ENCODE measurements at regions not wholly inside any gene's neighbourhood (a gene's known extent, or its start where the extent isn't known, plus 50 kb on each side); places are given as distances from the start of the nearest gene placed in this dataset.
"Not testable (repeated sequence)": the region's sequence is repeated elsewhere in the genome, so short reads cannot be mapped to it uniquely, and the experiment has no call there.

DNA sequence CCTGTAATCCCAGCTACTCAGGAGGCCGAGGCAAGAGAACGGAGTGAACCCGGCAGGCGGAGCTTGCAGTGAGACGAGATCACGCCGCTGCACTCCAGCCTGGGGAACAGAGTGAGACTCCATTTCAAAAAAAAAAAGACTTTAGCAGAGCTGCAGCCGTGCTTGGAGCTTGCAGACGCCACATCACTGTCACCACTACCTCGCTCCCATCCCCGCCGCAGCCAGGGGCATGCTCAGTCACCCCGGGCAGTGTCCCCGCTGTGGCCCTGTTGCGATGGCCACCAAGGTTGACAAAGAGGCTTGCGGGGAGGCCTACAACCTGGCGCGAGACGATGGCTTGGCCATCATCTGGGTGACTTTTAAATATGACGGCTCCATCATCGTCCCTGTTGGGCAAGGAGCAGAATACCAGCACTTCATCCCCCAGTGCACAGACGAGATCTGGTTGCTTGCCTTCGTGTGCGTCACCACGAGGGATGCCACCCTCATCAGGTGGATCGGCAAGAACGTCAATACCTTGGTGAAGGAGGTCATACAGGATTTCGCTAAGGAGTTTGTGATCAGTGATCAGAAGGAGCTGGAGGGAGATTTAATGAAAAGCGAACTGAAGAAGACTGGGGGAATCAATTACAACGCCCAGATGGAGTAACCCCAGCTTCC lies 118.1 kb downstream of the TNFRSF13B start:
- ATAC-seq: no peak
- POLR2A ChIA-PET: no interaction called here
- Mint-ChIP-seq H3K9me3 (ENCODE audit: low read depth) (no peaks in the 10 kb centered on the region), H3K4me1 (no peaks in the 10 kb centered on the region), H3K27ac (no peak overlapping the region), H3K4me3 (no peak overlapping the region), H3K36me3 (ENCODE audit: low read depth) (no peaks in the 10 kb centered on the region), H3K27me3 (no peaks in the 10 kb centered on the region)
- DNase-seq: no peak
- intact Hi-C loops (cut with DNase I, micrococcal nuclease): no loop called here
- CTCF ChIA-PET: interaction anchor here (0.6 kb wide), 1 partner anchor 347 kb away, joined by 4 read pairs; no protein-coding TSS in a partner anchor

DNA sequence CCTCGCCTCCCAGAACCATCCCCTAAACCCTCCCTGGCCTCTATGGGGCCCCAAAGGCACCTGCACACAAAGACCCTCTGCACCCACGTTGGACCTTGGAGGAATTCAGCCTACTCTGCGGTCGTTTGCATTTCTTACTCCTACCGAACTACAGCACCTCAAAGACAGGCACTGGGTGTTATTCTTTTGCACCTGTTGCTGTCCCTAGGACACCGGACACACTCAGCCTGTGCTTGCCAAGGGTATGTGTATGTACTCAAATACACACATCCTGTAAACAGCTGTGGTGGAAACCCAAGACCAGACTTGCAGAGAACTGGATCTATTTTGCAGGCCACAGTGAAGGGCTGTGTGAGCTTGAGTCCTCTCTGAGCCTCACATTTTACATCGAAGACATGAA lies 122.1 kb downstream of the TNFRSF13B start:
- H3K36me3 Mint-ChIP-seq (ENCODE audit: low read depth); intact Hi-C loops (cut with DNase I, micrococcal nuclease); H3K4me3 Mint-ChIP-seq; H3K9me3 Mint-ChIP-seq (ENCODE audit: low read depth); CTCF ChIA-PET; H3K4me1 Mint-ChIP-seq; H3K27ac Mint-ChIP-seq; ATAC-seq; POLR2A ChIA-PET; H3K27me3 Mint-ChIP-seq; DNase-seq: not testable (repeated sequence)

DNA sequence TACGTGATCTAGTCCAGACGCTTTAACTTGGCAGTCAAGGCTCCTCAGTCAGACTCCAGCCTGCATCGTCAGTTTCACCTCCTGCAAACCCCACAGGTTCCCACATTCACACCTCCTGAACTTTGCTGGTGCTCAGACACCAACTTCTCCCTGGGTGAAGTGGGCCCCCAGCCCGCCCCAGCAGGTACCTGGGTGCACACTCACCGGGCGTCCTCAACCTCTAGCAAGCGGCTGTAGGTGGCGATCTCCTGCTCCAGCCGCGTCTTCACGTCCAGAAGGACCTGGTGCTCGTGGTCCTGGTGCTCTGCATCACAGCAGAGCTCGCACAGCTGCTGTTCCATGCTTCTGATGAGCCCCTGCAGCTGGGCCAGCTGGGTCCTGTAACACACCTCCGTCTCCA lies 122.9 kb downstream of the TNFRSF13B start:
- H3K36me3 Mint-ChIP-seq (ENCODE audit: low read depth); H3K4me3 Mint-ChIP-seq; POLR2A ChIA-PET; ATAC-seq; H3K27ac Mint-ChIP-seq; H3K4me1 Mint-ChIP-seq; intact Hi-C loops (cut with DNase I, micrococcal nuclease); CTCF ChIA-PET; H3K9me3 Mint-ChIP-seq (ENCODE audit: low read depth); DNase-seq; H3K27me3 Mint-ChIP-seq: not testable (repeated sequence)

DNA sequence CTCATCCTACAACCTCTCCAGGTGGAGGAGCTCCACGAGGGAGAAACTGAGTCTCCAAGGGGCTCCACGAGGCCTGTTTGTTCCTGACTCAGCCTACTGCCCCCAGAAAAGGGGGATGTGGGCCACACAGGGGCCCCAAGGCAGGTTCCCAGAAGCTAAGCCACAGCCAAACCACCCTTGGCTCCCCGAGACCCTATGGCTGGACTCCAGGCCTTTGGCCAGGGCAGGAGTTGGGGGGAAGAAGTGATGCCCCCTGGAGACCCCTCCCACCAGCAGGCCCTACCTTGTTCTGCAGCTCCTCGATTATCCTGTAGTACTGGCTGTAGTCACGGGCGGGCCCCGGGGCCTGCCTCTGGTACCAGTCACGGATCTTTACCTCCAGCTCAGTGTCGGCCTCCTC lies 126.8 kb downstream of the TNFRSF13B start:
- H3K27ac Mint-ChIP-seq; H3K4me3 Mint-ChIP-seq; DNase-seq; H3K4me1 Mint-ChIP-seq; CTCF ChIA-PET; H3K36me3 Mint-ChIP-seq (ENCODE audit: low read depth); H3K9me3 Mint-ChIP-seq (ENCODE audit: low read depth); POLR2A ChIA-PET; H3K27me3 Mint-ChIP-seq; ATAC-seq; intact Hi-C loops (cut with DNase I, micrococcal nuclease): not testable (repeated sequence)

DNA sequence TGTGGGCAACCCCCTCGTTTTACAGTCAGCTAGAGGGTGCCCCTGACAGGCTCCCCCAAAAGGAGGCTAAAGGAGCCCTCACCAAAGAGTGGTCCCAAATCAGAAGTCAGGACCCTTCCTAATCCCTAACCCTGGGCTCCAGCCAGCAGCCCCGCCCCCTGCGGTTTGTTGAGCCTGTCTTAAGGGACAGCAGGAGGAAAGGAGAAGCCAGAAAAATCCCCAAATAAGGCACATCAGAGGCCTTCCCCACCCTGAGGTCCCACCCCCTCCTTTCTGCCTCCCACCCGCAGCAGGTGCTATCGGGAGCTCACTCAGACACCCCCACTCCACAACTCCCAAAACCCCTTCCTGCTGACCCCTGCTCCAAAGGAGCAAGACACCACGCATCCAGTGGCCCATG lies 127.2 kb downstream of the TNFRSF13B start:
- DNase-seq; H3K27ac Mint-ChIP-seq; H3K27me3 Mint-ChIP-seq; intact Hi-C loops (cut with DNase I, micrococcal nuclease); ATAC-seq; H3K4me1 Mint-ChIP-seq; H3K4me3 Mint-ChIP-seq; H3K9me3 Mint-ChIP-seq (ENCODE audit: low read depth); H3K36me3 Mint-ChIP-seq (ENCODE audit: low read depth); CTCF ChIA-PET; POLR2A ChIA-PET: not testable (repeated sequence)

DNA sequence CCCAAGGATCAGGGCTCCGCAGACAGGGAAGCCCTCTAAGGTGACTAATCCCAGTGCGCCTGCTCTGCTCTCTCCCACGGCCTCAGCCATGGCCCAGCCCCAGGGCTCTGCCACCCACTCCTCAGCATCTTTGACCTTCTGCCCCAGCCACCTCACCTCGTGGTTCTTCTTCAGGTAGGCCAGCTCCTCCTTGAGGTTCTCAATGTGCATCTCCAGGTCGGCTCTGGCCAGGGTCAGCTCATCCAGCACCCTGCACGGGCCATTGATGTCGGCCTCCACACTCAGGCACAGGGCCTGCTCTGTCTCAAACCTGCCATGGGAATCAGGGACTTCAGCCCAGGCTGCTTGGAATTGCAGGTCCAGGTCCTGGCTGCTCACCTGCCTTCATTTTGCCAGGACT lies 128.4 kb downstream of the TNFRSF13B start:
- POLR2A ChIA-PET; H3K4me3 Mint-ChIP-seq; H3K36me3 Mint-ChIP-seq (ENCODE audit: low read depth); H3K9me3 Mint-ChIP-seq (ENCODE audit: low read depth); H3K4me1 Mint-ChIP-seq; H3K27ac Mint-ChIP-seq; intact Hi-C loops (cut with DNase I, micrococcal nuclease); ATAC-seq; H3K27me3 Mint-ChIP-seq; DNase-seq; CTCF ChIA-PET: not testable (repeated sequence)

DNA sequence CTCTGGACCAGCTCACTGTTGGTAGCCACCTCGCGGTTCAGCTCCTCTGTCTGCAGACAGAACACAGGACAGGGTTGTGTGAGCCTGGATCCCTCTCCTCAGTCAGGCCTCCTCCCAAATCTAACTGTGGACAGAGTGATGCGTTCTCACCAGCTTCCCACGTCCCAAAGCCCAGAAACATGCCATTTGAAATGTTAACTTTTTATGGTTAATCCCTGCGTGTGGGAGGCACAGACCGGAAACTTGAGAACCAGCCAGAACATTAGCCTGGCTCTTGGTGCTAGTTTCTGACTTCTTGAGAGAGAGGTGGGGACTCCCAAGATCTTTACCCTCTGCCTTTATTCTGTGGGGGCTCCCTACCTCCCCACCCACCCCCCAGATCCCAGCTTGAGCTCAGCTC lies 129.6 kb downstream of the TNFRSF13B start:
- H3K27me3 Mint-ChIP-seq; ATAC-seq; H3K9me3 Mint-ChIP-seq (ENCODE audit: low read depth); H3K27ac Mint-ChIP-seq; CTCF ChIA-PET; DNase-seq; H3K4me3 Mint-ChIP-seq; H3K36me3 Mint-ChIP-seq (ENCODE audit: low read depth); intact Hi-C loops (cut with DNase I, micrococcal nuclease); H3K4me1 Mint-ChIP-seq; POLR2A ChIA-PET: not testable (repeated sequence)

DNA sequence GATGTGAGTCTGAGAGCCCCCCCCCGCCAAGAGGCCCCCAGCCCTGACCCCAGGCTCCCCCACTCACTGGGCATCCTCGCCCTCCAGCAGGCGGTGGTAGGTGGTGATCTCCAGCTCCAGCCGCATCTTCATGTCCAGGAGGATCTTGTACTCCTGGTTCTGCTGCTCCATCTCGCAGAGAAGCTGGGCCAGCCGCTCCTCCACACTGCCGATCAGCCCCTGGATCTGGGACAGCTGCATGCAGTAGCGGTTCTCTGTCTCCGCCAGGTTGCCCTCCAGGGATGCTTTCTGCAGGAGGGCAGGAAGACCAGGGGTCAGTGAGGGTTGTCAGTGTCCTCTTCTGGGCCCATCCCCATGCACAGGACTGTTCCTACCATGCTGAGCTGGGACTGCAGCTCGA lies 130.0 kb downstream of the TNFRSF13B start:
- H3K27ac Mint-ChIP-seq; intact Hi-C loops (cut with DNase I, micrococcal nuclease); POLR2A ChIA-PET; H3K4me1 Mint-ChIP-seq; H3K27me3 Mint-ChIP-seq; ATAC-seq; H3K4me3 Mint-ChIP-seq; H3K36me3 Mint-ChIP-seq (ENCODE audit: low read depth); DNase-seq; CTCF ChIA-PET; H3K9me3 Mint-ChIP-seq (ENCODE audit: low read depth): not testable (repeated sequence)

DNA sequence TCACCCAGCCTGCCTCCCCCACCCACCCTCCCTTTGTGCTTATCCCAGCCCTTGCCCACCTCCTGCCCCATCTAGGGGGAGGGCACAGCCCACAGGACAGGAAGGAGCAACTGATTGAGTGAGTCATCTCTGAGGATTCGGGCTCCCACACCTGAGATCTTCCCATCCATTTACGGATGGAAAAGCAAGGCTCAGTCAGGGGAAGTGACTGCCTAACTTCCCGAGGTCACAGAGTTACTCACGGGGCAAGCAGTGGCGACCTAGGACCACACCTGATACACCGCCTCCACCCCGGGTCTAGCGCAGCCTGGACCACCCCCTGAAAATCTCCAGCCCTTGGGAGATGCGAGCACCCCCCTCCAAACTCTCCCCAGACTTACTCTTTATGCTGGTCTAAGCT lies 131.7 kb downstream of the TNFRSF13B start:
- H3K4me1 Mint-ChIP-seq; POLR2A ChIA-PET; H3K27me3 Mint-ChIP-seq; H3K36me3 Mint-ChIP-seq (ENCODE audit: low read depth); H3K9me3 Mint-ChIP-seq (ENCODE audit: low read depth); DNase-seq; H3K4me3 Mint-ChIP-seq; CTCF ChIA-PET; H3K27ac Mint-ChIP-seq; intact Hi-C loops (cut with DNase I, micrococcal nuclease); ATAC-seq: not testable (repeated sequence)

DNA sequence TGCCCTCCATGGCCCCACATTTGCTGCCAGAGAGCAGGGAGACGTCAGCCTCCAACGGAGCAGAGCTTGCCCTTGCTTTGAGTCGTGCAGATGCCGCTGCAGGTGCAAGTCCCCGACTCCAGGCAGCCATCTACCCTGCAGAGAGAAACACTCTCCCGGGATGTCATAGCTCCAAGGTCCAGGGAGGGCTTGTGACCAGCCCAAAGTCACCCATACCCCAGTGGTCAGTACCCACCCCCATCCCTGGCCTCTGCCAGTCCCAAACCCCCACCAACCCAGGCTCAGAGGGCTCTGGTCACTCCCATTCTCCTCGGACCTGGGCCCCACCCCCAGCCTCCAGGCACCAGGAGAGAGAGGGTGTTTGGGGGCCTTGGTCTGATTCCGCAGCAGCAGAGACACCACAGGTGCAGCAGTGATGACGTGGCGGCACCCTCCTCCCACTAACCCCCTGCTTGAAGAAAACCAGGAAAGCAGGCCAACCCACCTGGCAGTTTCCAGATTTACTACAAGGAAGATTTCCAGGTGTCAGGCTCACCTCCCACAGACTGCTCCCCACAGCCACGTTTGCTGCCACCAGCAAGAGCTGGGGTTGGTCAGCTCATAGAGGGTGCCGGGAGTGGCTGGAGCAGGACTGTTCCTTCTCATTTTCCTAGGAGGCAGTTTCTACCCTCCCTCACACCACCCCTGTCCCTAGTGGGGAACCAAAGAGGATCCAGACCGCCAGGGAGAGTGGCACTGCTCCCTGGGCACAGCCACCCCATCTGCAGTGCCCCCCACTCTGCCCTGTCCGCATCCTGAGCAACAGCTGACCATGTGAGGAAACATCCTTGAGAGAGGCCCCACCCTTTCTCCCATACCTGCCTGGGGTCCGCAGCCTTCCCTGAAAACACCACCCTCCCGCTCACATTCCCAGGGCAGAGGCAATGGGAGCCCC lies 132.4 kb downstream of the TNFRSF13B start:
- H3K9me3 Mint-ChIP-seq (ENCODE audit: low read depth); H3K4me1 Mint-ChIP-seq; intact Hi-C loops (cut with DNase I, micrococcal nuclease); H3K4me3 Mint-ChIP-seq; ATAC-seq; POLR2A ChIA-PET; H3K36me3 Mint-ChIP-seq (ENCODE audit: low read depth); H3K27ac Mint-ChIP-seq; DNase-seq; CTCF ChIA-PET; H3K27me3 Mint-ChIP-seq: not testable (repeated sequence)

DNA sequence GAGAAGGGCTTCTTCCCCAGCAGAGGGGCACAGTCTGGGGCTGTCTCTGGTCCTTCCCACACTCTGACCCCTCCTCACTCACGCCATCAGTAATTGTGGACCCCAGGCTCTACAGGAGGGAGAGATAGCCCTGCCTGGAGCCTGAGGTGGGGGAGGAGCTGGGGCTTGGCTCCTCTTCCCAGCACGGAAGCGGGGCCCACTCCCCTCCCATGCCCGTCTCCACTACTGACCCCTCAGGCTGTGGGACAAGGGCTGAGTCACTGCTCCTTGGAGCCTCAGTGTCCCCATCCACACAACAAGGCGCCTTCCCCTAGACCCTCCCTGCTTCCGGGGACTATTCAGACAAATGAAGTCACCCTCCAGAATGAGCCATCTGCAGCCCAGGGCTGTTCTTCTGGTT lies 133.1 kb downstream of the TNFRSF13B start:
- intact Hi-C loops (cut with DNase I, micrococcal nuclease); H3K27ac Mint-ChIP-seq; DNase-seq; H3K9me3 Mint-ChIP-seq (ENCODE audit: low read depth); POLR2A ChIA-PET; H3K4me3 Mint-ChIP-seq; ATAC-seq; CTCF ChIA-PET; H3K4me1 Mint-ChIP-seq; H3K27me3 Mint-ChIP-seq; H3K36me3 Mint-ChIP-seq (ENCODE audit: low read depth): not testable (repeated sequence)

DNA sequence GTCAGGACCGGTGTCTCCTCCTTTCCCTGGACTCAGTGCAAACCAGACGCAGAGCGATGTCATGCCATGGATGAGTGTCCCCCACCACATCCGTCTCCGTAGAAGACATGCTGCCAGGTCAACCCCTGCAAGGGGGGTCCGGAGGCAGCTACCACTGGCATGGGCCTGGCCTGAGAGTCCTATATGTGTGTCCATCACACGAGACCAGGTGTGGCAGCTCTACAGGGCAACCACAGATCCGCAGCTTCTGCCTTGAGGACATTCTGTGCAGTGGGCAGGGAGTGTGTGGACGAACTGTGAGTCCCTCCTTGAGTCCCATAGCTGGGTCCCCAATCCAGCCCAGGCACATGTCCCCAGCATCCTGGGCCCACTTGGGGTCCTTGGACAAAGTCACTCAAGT lies 133.6 kb downstream of the TNFRSF13B start:
- CTCF ChIA-PET; H3K27ac Mint-ChIP-seq; ATAC-seq; H3K36me3 Mint-ChIP-seq (ENCODE audit: low read depth); DNase-seq; POLR2A ChIA-PET; H3K27me3 Mint-ChIP-seq; H3K9me3 Mint-ChIP-seq (ENCODE audit: low read depth); intact Hi-C loops (cut with DNase I, micrococcal nuclease); H3K4me3 Mint-ChIP-seq; H3K4me1 Mint-ChIP-seq: not testable (repeated sequence)
